ENCODE measurements at regions not wholly inside any gene's neighbourhood (a gene's known extent, or its start where the extent isn't known, plus 50 kb on each side); places are given as distances from the start of the nearest gene placed in this dataset.

DNA sequence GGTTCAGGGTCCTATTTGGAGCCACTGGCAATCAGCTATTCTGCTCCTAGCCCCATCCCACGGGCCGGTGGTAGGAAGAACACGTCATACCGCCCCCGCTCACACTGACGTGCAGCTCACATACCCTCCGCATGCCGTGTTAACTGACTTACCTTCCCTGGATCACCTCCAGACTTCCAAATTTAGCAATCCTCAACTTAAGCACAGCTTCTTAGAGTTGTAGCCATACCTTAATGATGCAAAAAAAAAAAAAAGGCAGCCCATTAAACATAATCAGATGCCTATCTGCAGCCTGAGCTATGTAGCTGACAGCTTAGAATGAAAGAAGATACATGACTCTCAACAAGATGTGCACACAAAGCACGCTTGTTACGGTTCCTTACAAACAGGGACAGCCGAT lies 93.0 kb downstream of the IRX2 start:
- TF ChIP-seq, protein P1, sequence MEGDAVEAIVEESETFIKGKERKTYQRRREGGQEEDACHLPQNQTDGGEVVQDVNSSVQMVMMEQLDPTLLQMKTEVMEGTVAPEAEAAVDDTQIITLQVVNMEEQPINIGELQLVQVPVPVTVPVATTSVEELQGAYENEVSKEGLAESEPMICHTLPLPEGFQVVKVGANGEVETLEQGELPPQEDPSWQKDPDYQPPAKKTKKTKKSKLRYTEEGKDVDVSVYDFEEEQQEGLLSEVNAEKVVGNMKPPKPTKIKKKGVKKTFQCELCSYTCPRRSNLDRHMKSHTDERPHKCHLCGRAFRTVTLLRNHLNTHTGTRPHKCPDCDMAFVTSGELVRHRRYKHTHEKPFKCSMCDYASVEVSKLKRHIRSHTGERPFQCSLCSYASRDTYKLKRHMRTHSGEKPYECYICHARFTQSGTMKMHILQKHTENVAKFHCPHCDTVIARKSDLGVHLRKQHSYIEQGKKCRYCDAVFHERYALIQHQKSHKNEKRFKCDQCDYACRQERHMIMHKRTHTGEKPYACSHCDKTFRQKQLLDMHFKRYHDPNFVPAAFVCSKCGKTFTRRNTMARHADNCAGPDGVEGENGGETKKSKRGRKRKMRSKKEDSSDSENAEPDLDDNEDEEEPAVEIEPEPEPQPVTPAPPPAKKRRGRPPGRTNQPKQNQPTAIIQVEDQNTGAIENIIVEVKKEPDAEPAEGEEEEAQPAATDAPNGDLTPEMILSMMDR (IDR thresholded peaks at IDR 0.05) = no peak
- TF ChIP-seq POLR2A (IDR thresholded peaks at IDR 0.05) = no peak

All from body of pancreas (tissue), 4 donors.